ENCODE measurements at regions not wholly inside any gene's neighbourhood (a gene's known extent, or its start where the extent isn't known, plus 50 kb on each side); places are given as distances from the start of the nearest gene placed in this dataset.

DNA sequence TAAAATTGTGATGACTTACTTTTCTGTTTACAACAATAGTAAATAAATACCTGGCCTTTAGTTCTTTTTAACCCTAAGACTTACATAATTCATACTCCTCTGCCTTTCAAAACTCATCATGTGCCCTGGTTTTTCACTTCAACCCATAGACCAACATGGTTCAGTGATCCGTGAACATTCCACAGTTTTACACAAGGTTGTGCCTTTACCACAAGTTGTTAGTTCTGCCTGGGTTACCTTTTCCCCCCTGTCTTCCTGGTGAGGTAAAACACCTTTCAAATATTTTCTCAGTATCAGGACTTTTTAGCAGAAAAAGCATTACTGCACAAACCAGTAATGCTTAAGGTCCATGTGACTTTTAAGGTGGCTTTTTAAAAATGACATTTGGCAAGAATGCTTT, 1466.4 kb downstream of the PLA2G4A start:
- Mint-ChIP-seq H3K27ac (no peak overlapping the region), H3K4me3 (ENCODE audit: low read depth) (no peak overlapping the region), H3K9me3 (ENCODE audit: low read depth) (peaks cover 5% of the 10 kb centered on the region), H3K36me3 (ENCODE audit: insufficient read depth) (no peaks in the 10 kb centered on the region), H3K27me3 (no peaks in the 10 kb centered on the region), H3K4me1 (ENCODE audit: low read depth) (no peaks in the 10 kb centered on the region)
- TF ChIP-seq, protein P1, sequence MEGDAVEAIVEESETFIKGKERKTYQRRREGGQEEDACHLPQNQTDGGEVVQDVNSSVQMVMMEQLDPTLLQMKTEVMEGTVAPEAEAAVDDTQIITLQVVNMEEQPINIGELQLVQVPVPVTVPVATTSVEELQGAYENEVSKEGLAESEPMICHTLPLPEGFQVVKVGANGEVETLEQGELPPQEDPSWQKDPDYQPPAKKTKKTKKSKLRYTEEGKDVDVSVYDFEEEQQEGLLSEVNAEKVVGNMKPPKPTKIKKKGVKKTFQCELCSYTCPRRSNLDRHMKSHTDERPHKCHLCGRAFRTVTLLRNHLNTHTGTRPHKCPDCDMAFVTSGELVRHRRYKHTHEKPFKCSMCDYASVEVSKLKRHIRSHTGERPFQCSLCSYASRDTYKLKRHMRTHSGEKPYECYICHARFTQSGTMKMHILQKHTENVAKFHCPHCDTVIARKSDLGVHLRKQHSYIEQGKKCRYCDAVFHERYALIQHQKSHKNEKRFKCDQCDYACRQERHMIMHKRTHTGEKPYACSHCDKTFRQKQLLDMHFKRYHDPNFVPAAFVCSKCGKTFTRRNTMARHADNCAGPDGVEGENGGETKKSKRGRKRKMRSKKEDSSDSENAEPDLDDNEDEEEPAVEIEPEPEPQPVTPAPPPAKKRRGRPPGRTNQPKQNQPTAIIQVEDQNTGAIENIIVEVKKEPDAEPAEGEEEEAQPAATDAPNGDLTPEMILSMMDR (IDR thresholded peaks at IDR 0.05; ENCODE audit: unreplicated experiment): no peak
- no peak for DNase-seq (ENCODE audit: low spot score, unreplicated experiment)

DNA sequence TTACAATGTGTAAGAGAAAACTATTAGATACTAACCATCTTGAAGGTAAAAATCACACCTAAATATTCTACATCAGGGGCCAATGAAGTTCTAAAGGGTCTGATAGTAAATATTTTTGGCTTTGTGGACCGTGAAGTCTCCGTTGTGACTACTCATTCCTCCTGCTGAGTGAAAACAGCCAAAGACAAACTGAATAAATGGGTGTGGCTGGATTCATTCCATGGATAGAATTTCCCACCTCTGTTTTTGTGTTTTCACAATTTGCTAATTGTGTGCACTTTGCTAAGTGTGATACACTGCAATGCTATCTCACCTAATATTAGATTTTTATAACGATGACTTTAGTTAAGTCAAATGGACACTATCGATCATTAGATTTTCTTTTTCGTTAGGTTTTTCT, 1474.0 kb downstream of the PLA2G4A start:
- DNase-seq (ENCODE audit: low spot score, unreplicated experiment): no peak
- Mint-ChIP-seq H3K36me3 (ENCODE audit: insufficient read depth) (no peaks in the 10 kb centered on the region), H3K27ac (no peak overlapping the region), H3K9me3 (ENCODE audit: low read depth) (peaks cover 4% of the 10 kb centered on the region), H3K27me3 (no peaks in the 10 kb centered on the region), H3K4me3 (ENCODE audit: low read depth) (no peak overlapping the region), H3K4me1 (ENCODE audit: low read depth) (peaks cover 5% of the 10 kb centered on the region)
- TF ChIP-seq, protein P1 (IDR thresholded peaks at IDR 0.05; ENCODE audit: unreplicated experiment): no peak

DNA sequence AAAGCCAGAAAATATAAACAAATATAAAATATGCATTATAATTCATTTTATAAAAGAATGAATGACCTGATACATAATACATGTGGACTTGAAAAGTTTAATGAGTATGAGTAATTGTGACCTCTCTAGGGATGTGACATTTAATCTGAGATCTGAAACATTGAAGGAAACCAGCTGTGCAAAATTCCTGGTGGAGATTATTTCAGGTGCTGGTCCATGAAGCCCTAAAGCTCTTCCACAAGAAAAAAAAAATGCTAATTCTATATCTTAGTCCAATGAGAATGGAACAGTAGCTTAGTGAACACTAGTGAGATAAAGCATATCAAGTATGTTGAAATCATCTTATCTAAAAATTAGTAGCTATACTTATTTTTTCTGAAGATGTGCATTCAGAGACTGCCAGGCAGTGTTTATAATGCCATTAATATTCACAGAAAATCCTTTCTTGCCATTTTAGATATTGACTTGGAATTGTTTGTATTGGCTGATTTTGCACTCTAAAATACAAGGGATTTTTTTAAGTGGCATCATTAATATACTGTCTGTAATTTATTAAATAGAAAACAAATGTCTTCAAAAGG, 1485.9 kb downstream of the PLA2G4A start:
- no peak for DNase-seq (ENCODE audit: low spot score, unreplicated experiment)
- Mint-ChIP-seq H3K27ac (no peak overlapping the region), H3K4me3 (ENCODE audit: low read depth) (no peak overlapping the region), H3K9me3 (ENCODE audit: low read depth) (no peaks in the 10 kb centered on the region), H3K36me3 (ENCODE audit: insufficient read depth) (no peaks in the 10 kb centered on the region), H3K4me1 (ENCODE audit: low read depth) (peaks cover 6% of the 10 kb centered on the region), H3K27me3 (no peaks in the 10 kb centered on the region)
- TF ChIP-seq, protein P1 (IDR thresholded peaks at IDR 0.05; ENCODE audit: unreplicated experiment): no peak

DNA sequence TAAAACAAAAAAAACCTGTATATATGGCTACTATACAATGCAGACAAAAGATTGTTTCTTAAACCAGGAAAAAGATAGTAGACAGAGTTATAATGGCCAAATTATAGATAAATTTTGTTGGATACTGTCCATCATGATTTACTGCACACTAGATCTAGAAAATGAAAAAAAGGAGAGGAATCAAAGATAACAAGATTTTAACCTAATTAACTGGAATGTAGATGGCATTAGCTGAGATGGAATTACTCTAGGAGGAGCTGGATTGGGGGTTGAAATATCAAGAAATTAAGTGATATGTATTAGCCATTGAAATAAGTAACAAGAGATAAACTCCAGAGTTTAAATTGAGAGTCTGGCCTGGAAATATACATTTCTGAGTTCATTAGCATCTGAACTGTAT, 1489.1 kb downstream of the PLA2G4A start:
- H3K9me3 Mint-ChIP-seq (ENCODE audit: low read depth): no peaks in the 10 kb centered on the region
- no peaks in the 10 kb centered on the region for H3K27me3 Mint-ChIP-seq
- no peak for DNase-seq (ENCODE audit: low spot score, unreplicated experiment)
- no peak overlapping the region for H3K27ac Mint-ChIP-seq
- peaks cover 6% of the 10 kb centered on the region for H3K4me1 Mint-ChIP-seq (ENCODE audit: low read depth)
- TF ChIP-seq, protein P1 (IDR thresholded peaks at IDR 0.05; ENCODE audit: unreplicated experiment): no peak
- no peak overlapping the region for H3K4me3 Mint-ChIP-seq (ENCODE audit: low read depth)
- H3K36me3 Mint-ChIP-seq (ENCODE audit: insufficient read depth): no peaks in the 10 kb centered on the region

DNA sequence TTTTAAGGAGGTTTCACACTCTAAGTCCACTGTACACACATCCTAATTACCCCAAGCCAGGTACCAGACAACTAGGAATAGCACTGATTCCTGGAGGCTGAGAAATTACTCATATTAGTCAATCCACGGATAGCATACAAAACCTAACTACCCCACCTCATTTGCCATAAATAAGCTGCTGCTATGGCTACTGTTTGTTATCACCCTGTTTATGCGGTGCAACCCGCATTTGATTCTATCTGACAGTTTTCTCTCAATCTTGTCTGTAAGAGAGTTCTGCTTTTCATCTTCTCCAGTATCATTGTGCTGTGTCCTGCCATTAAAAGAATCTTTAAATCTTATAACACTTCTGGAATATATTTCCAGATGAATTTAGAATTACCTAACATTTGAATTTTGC, 1496.5 kb downstream of the PLA2G4A start:
- Mint-ChIP-seq H3K4me1 (ENCODE audit: low read depth) (no peaks in the 10 kb centered on the region), H3K27me3 (no peaks in the 10 kb centered on the region), H3K9me3 (ENCODE audit: low read depth) (no peaks in the 10 kb centered on the region), H3K36me3 (ENCODE audit: insufficient read depth) (no peaks in the 10 kb centered on the region), H3K27ac (no peak overlapping the region), H3K4me3 (ENCODE audit: low read depth) (no peak overlapping the region)
- no peak for DNase-seq (ENCODE audit: low spot score, unreplicated experiment)
- TF ChIP-seq, protein P1 (IDR thresholded peaks at IDR 0.05; ENCODE audit: unreplicated experiment): no peak

Measured in progenitor cell of endocrine pancreas (in vitro differentiated cells).